GM18502 (cell line): ENCODE measurements at regions not wholly inside any gene's neighbourhood (a gene's known extent, or its start where the extent isn't known, plus 50 kb on each side); places are given as distances from the start of the nearest gene placed in this dataset.
"Not testable (repeated sequence)": the region's sequence is repeated elsewhere in the genome, so short reads cannot be mapped to it uniquely, and the experiment has no call there.

Source experiments
- ATAC-seq: cut with Tn5 transposase; IDR thresholded peaks from one replicate; pipeline ENCODE4 v1.9.1; 2021; ENCODE audit warnings: mild to moderate bottlenecking; ENCODE audit not compliant: unreplicated experiment, poor library complexity

- ATAC-seq, result no peak
These were observed 101.3 kb upstream of the LARP1 start for GRCh38 chr5:154653764-154654485.

DNA sequence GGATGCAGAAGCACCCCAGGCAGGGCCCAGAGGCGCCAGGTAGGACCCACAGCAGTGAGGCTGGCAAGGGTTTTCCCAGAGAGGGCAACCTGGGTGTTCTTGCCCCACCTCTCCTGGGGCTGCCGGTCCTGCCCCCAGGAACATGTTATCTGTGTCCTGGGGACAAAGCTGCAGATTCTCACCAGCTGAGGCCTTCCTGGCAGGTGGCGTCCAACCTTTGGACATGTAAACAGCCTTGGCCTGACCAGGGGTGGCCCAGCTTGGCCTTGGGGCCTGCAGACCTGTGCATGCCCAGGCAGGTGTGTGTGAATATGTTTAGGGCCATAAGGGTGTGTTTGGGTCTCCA is 101.8 kb upstream of the LARP1 start:
- no peak for ATAC-seq

DNA sequence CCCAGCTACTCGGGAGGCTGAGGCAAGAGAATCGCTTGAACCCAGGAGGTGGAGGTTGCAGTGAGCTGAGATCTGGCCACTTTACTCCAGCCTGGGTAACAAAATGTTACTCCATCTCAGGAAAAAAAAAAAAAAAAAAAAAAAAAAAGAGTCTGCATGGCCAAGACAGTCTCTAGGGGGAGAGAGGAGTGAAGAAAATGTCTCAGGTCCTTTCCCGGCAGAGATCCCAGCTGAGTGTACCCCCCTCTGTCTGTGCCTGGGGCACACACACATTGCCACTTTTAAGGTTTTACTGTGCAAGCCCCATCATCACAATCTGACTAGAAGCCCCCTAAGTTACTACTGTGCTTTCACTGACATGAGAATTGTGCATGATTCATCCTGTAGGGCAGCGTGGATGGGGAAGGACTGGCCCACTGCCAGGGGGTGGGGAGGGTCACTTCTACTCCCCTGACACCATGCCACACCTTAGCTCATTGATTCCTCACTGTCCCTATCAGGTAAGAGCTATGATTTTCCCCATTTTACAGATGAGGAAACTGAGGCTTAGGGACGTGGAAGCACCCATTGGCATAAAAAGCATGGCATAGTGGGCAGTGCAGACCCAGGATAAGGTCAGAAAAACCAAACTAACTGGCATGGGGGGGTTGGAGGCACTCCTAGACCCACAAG is 102.3 kb upstream of the LARP1 start:
- no peak for ATAC-seq

GRCh38 chr5:154651795-154652194 is 103.4 kb upstream of the LARP1 start:
- not testable (repeated sequence) for ATAC-seq

DNA sequence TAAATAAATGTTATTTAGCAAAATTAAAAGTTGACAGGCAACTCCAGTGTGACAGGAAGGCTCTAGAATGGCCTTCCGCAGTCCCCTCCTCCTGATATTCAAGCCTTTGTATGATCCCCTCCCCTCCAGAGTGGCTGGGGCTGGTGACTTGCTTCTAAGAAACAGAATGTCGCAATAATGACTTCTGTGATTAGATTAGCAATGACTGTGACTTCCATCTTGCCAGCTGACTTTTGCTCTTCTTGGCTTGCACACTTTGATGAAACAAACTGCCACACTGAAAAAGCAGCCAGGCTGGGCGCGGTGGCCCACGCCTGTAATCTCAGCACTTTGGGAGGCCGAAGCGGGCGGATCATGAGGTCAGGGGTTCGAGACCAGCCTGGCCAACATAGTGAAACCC is 106.5 kb upstream of the LARP1 start:
- no peak for ATAC-seq

- ATAC-seq, result no peak
These were observed 106.9 kb upstream of the LARP1 start for GRCh38 chr5:154648229-154648628.

DNA sequence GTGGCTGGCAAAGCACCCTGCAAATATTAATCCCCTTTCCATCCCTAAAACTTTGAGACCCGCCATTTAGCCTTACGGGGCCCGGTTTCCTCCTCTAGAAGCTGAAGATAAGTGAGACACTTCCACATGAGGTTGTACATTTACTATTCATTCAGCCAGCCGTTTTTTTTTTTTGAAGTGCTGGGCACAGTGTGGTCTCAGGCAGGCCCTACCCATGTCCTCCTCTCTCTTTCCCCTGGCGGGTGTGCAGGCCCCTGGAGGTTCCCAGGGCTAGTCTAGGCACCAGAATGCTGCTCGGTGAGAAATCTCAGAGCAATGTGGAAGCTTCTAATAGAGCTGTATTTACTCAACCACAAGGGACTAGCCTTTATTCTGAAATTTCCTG is 107.4 kb upstream of the LARP1 start:
- no peak for ATAC-seq

DNA sequence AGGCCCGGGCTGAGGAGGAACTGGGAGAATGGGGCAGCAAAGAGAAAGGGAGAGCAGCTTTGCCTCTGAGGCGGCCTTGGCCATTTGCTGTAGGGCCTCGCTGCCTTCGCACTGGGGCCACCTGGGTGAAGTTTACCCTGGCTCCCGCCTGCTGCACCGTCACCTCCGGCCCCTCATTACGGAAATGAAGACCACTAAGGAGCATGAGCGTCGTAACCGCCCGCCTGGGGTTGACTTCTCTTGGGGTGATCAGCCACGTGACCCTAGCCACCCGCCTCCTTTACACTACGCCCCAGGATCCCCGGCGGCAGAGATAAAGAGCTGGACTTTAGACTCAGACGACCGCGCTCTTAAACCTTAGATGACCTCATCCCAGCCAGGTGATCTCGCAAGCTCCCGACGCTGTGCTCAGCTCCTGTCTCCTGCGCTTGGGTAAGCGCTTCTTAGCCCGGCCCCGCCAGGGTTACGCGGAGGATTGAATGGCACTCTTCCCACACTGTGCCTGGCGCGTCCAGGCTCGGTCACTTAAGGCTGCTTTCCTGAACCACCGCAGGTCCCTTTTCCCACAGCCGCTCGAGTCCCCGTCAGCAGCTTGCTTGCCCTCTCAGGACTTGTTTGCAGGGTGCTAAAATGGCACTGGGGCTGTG is 107.9 kb upstream of the LARP1 start:
- ATAC-seq, result peak; percentile 78

GRCh38 chr5:154646745-154647113 is 108.4 kb upstream of the LARP1 start:
- ATAC-seq, result peak; percentile 16

- no peak for ATAC-seq
These were observed 110.3 kb upstream of the LARP1 start for GRCh38 chr5:154644745-154645411.

- no peak for ATAC-seq
These were observed 112.5 kb upstream of the LARP1 start for GRCh38 chr5:154642499-154643245.

DNA sequence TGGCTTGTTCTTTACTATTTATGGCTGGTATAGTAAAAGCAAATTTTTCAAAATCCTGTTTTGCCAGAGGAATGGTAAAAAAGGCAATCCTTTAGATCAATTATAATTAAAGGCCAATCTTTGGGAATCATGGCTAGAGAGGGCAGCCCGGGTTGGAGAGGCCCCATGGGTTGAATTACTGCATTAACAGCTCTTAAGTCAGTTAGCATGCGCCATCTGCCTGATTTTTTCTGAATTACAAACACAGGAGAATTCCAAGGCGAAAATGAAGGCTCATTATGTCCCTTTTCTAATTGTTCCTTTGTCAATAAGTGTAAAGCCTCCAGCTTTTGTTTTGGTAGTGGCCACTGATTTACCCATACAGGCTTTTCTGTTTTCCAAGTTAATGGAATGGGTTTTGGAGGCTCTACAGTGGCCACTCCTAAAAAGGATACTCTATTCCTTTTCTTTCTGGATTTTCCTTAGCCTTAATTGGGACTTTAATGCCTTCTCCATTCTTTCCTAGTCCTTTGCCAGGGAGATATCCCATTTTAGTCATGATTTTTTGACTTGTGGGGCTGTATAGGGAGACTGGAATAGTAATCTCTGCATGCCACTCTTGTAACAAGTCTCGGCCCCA is 114.9 kb upstream of the LARP1 start:
- ATAC-seq, result not testable (repeated sequence)

DNA sequence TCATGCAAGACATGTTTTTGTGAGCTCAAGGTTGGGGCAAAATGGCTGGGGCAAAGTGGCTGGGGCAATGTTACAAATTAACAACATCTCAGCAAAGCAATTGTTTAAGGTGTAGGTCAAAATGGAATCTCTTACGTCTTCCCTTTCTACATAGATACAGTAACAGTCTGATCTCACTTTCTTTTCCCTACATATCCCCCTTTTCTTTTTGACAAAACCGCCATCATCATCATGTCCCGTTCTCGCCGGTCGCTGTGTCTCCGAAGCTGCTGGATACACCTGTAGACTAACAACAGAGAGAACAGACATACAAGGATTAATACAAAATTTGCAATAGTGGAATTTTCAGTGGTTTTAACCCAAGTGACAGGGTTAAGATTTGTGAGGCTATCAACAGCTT is 118.4 kb upstream of the LARP1 start:
- ATAC-seq, result not testable (repeated sequence)

- ATAC-seq, result not testable (repeated sequence)
These were observed 118.9 kb upstream of the LARP1 start for GRCh38 chr5:154636271-154636670.

DNA sequence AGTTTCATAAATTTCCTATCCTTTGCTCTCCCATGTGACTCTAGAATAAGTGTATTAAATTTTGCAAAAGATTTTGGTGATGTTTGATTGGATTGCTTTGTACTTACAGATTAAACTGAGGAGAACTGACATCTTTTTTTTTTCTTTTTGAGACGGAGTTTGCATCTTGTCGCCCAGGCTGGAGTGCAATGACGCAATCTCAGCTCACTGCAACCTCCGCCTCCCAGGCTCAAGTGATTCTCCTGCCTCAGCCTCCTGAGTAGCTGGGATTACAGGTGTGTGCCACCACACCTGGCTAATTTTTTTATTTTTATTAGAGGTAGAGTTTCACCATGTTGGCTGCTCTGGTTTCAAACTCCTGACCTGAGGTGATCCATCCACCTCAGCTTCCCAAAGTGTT is 121.4 kb upstream of the LARP1 start:
- not testable (repeated sequence) for ATAC-seq

- no peak for ATAC-seq
These were observed 124.0 kb upstream of the LARP1 start for GRCh38 chr5:154631141-154631540.

- ATAC-seq, result no peak
These were observed 124.8 kb upstream of the LARP1 start for GRCh38 chr5:154630410-154630809.

GRCh38 chr5:154628685-154629084 is 126.5 kb upstream of the LARP1 start:
- no peak for ATAC-seq

DNA sequence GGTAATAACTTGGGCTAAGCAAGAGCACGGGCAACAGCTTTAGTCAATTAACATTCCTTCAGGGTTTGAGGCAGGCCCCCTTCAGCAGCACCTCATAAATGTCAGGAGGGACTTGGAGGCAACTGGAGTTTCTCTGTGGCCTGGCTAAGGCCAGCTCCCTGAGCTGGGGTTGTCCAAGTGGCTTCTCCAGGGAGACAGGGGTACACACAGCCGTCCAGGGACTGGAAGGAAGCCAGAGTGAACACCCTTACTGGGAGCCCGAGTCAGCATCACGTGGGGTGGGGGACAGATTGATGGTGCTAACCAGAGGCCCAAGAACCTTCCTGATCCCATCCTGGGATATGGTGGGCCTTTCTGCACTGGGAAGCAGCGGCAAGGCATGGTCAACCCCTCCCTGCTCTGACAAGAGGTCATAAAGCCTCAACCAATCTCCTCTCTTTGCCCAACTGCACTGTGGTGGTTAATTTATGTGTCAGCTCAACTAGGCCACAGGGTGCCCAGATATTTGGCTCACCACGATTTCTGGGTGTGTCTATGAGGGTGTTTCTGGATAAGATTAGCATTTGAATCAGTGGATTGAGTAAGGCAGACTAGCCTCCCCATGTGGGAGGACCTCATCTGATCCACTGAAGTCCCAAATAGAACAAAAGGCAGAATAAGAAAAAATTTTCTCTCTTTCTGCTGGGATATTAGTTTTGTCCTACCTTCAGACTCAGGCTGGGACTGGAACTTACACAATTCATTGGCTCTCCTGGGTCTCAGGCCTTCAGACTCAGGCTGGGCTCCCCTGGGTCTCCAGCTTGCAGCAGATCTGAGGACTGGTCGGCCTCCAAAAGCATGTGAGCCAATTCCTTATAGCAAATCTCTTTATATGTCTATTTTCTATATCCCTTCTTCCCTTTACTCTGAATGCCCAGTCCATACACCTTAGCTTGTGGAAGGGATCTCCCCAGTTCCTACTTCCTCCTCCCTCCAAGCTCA is 127.2 kb upstream of the LARP1 start:
- ATAC-seq, result no peak
